BE2C (cell line): ENCODE measurements at regions not wholly inside any gene's neighbourhood (a gene's known extent, or its start where the extent isn't known, plus 50 kb on each side); places are given as distances from the start of the nearest gene placed in this dataset.

Experiments
- DNase-seq: peaks from one replicate; pipeline ENCODE4 v3.0.0-alpha.2; 2020
- H3K27me3 ChIP-seq: fragments of 250-450 bp; sonication (Bioruptor Pico); 2 replicates; pipeline ENCODE4 v1.5.1; 2020; ENCODE audit warnings: mild to moderate bottlenecking
- H3K36me3 ChIP-seq: fragments of 250-450 bp; sonication (Bioruptor Pico); 2 replicates; pipeline ENCODE4 v1.5.1; 2020; ENCODE audit warnings: mild to moderate bottlenecking
- H3K4me1 ChIP-seq: fragments of 250-450 bp; sonication (Bioruptor Pico); 2 replicates; pipeline ENCODE4 v1.5.1; 2020
- H3K4me3 ChIP-seq: 2 replicates; pipeline ENCODE4 v1.5.1; 2011; ENCODE audit warnings: low read depth, low read length
- H3K9me3 ChIP-seq: fragments of 250-450 bp; sonication (Bioruptor Pico); 2 replicates; pipeline ENCODE4 v1.5.1; 2020
- TF ChIP-seq, protein P1 (sequence below): IDR thresholded peaks from 2 replicates; pipeline ENCODE4 v1.5.1; 2012; ENCODE audit warnings: mild to moderate bottlenecking, low read depth, low read length

DNA sequence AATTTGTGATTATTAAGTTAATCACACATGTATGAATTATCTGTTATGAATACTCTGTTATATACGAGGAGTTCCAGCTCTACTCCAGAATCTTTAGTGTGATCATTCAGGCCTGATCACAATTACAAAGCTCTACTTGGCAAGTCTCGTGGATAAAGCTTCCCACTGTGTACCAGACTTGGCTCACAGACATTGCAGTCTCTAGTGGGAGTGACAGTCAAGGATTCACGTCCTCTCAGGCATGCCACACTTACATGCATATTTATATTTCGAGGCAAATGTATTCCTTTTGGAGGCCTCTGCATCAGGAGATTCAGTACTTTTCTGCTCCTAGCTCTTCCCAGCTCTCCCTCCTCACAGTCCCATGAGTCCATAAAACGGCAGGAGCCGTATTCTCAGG, 403.4 kb upstream of the CDH7 start:
- DNase-seq, result no peak
- Histone ChIP-seq H3K27me3 (no peaks in the 10 kb centered on the region), H3K4me3 (no peak overlapping the region), H3K4me1 (no peaks in the 10 kb centered on the region), H3K36me3 (no peaks in the 10 kb centered on the region), H3K9me3 (no peaks in the 10 kb centered on the region)
- TF ChIP-seq, protein P1, sequence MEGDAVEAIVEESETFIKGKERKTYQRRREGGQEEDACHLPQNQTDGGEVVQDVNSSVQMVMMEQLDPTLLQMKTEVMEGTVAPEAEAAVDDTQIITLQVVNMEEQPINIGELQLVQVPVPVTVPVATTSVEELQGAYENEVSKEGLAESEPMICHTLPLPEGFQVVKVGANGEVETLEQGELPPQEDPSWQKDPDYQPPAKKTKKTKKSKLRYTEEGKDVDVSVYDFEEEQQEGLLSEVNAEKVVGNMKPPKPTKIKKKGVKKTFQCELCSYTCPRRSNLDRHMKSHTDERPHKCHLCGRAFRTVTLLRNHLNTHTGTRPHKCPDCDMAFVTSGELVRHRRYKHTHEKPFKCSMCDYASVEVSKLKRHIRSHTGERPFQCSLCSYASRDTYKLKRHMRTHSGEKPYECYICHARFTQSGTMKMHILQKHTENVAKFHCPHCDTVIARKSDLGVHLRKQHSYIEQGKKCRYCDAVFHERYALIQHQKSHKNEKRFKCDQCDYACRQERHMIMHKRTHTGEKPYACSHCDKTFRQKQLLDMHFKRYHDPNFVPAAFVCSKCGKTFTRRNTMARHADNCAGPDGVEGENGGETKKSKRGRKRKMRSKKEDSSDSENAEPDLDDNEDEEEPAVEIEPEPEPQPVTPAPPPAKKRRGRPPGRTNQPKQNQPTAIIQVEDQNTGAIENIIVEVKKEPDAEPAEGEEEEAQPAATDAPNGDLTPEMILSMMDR, result no peak

DNA sequence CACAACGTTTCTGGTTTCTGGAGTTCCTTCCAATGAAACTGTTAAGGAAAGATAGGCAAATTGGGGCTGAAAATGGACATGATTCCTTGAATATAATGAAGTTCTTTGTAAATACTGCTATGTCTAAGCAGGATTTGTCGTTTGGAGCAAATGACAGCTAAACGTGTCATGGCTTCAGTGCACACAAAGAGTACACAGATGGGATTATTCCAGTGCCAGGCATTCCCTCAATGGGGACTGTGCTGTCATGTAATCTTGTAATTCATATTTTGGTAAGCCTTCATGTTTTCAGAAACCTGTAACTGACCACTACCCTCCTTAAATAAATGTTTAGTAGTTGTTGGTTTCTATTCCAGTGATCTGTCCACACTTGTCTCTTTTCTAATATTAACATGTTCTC, 404.7 kb upstream of the CDH7 start:
- no peaks in the 10 kb centered on the region for H3K9me3 ChIP-seq

DNA sequence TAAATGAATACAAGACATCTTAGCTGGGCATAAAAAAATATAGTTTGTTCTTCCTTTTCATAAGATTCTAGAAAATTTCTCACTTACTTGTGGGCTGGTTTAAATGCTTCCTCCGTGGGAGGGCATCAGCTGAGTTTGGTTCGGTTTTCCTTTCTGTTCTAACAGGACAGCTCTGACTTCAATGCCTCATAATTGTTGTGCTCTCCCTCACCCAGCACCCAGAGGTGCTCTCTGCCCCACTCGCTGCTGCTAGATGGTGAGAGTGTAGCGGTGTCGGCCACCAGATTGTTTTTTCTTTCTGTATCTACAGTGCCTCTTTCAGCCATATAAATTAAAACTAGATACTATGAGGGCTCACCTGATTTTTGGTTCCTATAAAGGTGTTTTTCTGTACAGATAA, 407.2 kb upstream of the CDH7 start:
- Histone ChIP-seq H3K9me3 (no peaks in the 10 kb centered on the region), H3K27me3 (no peaks in the 10 kb centered on the region), H3K4me3 (no peak overlapping the region), H3K4me1 (no peaks in the 10 kb centered on the region), H3K36me3 (no peaks in the 10 kb centered on the region)
- TF ChIP-seq, protein P1, result no peak
- no peak for DNase-seq

More for the DNA sequence above, 404.7 kb upstream of the CDH7 start:
- Histone ChIP-seq H3K4me3 (no peak overlapping the region), H3K36me3 (no peaks in the 10 kb centered on the region), H3K4me1 (no peaks in the 10 kb centered on the region), H3K27me3 (no peaks in the 10 kb centered on the region)
- TF ChIP-seq, protein P1, result no peak
- no peak for DNase-seq

DNA sequence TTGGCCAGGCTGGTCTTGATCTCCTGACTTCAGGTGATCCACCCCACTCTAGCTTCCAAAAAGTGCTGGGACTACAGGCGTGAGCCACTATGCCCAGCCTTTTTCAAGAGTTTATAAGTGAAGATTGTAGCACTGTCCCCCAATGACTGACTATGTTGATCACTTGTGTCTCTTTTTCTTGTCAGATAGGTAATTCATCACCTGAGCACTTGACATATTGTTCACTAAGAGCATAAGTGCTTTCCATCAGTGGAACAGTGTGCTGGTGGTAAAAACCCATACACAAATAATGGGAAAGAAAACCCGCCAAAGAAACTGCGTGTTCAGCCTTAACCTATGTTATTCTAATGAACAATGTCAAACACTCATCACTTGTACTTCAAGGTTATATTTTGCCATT, 414.4 kb upstream of the CDH7 start:
- no peaks in the 10 kb centered on the region for H3K4me1 ChIP-seq
- H3K27me3 ChIP-seq, result no peaks in the 10 kb centered on the region
- DNase-seq, result no peak
- TF ChIP-seq, protein P1, result no peak
- no peaks in the 10 kb centered on the region for H3K9me3 ChIP-seq
- H3K4me3 ChIP-seq, result no peak overlapping the region
- no peaks in the 10 kb centered on the region for H3K36me3 ChIP-seq

DNA sequence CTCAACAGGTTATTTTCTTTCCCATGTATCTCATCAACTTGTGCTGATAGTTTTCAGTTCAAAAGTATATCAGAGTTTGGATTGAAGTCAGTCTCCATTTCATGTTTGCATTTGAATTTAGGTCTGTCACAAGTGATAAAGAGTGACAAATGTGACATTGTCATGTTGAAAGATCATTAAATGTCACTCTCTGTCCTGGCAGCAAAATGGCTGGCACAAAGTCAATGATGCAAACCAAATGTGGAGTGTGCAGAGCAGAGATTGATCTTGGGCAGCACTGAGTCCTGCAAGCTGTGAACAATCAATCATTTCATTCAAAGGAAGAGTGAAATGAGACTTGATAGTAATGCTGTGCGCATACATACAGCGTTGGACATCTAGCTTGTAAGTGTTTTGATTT, 421.8 kb upstream of the CDH7 start:
- TF ChIP-seq, protein P1, result no peak
- no peak overlapping the region for H3K4me3 ChIP-seq
- no peaks in the 10 kb centered on the region for H3K4me1 ChIP-seq
- H3K9me3 ChIP-seq, result no peaks in the 10 kb centered on the region
- no peak for DNase-seq
- H3K36me3 ChIP-seq, result no peaks in the 10 kb centered on the region
- no peaks in the 10 kb centered on the region for H3K27me3 ChIP-seq

DNA sequence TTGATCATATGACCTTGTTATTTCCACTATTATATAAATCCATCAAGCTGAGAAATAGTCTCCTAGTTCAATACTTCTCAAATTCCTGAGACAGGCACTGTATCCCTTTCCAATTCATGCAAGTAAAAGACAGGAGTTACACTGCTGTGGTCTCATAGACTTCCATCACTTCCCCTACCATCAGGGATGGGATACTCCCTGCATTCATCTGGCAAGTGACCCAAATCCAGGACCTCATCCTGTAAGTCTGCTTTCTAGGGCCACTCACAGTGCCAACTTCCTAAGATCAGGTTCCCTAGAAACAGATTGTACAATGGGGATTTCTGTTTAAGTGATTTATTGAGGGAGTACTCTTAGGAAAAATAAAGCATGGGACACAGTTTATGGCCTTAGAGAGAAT, 424.0 kb upstream of the CDH7 start:
- DNase-seq, result no peak
- Histone ChIP-seq H3K36me3 (no peaks in the 10 kb centered on the region), H3K4me3 (no peak overlapping the region), H3K9me3 (no peaks in the 10 kb centered on the region), H3K27me3 (no peaks in the 10 kb centered on the region), H3K4me1 (no peaks in the 10 kb centered on the region)
- TF ChIP-seq, protein P1, result no peak
